Liver (tissue), 3 donors: ENCODE measurements at regions not wholly inside any gene's neighbourhood (a gene's known extent, or its start where the extent isn't known, plus 50 kb on each side); places are given as distances from the start of the nearest gene placed in this dataset.

Source experiments
- ATF3 ChIP-seq: IDR thresholded peaks from 2 replicates; pipeline ENCODE4 v1.6.1; 2016; ENCODE audit warnings: antibody characterized with exemption
- CTCF ChIP-seq: fragments of 150-350 bp; IDR thresholded peaks from 2 replicates; pipeline ENCODE4 v1.5.1; 2017; ENCODE audit warnings: improper control_type of control experiment, low read depth, low read length; ENCODE audit not compliant: missing input control
- FOXA1 ChIP-seq: IDR thresholded peaks from 2 replicates; pipeline ENCODE4 v1.6.1; 2016; ENCODE audit warnings: antibody characterized with exemption
- GABPA ChIP-seq, 2 donors: IDR thresholded peaks in 1 of 2; conservative IDR thresholded peaks in 1 of 2; 2 replicates each; pipeline ENCODE4 v1.6.1; 2016; ENCODE audit warnings: antibody characterized with exemption in 2 of 2, mild to moderate bottlenecking in 1 of 2, moderate library complexity in 1 of 2
- HNF4A ChIP-seq, 2 donors: conservative IDR thresholded peaks; 2 replicates each; pipeline ENCODE4 v1.6.1; 2016; ENCODE audit warnings: antibody characterized with exemption in 2 of 2, mild to moderate bottlenecking in 2 of 2
- HNF4G ChIP-seq: IDR thresholded peaks from 2 replicates; pipeline ENCODE4 v1.6.1; 2016; ENCODE audit warnings: antibody characterized with exemption
- JUND ChIP-seq, 2 donors: IDR thresholded peaks; 2 replicates each; pipeline ENCODE4 v1.6.1; 2016; ENCODE audit warnings: antibody characterized with exemption in 2 of 2
- MAX ChIP-seq: IDR thresholded peaks from 2 replicates; pipeline ENCODE4 v1.6.1; 2016; ENCODE audit warnings: antibody characterized with exemption
- RAD21 ChIP-seq, 2 donors: IDR thresholded peaks; 2 replicates each; pipeline ENCODE4 v1.6.1; 2016; ENCODE audit warnings: antibody characterized with exemption in 2 of 2, mild to moderate bottlenecking in 2 of 2
- REST ChIP-seq: IDR thresholded peaks from 2 replicates; pipeline ENCODE4 v1.6.1; 2016; ENCODE audit warnings: antibody characterized with exemption, mild to moderate bottlenecking
- SP1 ChIP-seq: IDR thresholded peaks from 2 replicates; pipeline ENCODE4 v1.6.1; 2018; ENCODE audit warnings: antibody characterized with exemption, mild to moderate bottlenecking
- YY1 ChIP-seq: IDR thresholded peaks from 2 replicates; pipeline ENCODE4 v1.6.1; 2016; ENCODE audit warnings: antibody characterized with exemption, mild to moderate bottlenecking
- donor health status: healthy.
- donor health status: healthy.

GRCh38 chr4:81806485-81806884, 334.8 kb upstream of the RASGEF1B start:
- TF ChIP-seq CTCF = no peak
- TF ChIP-seq ATF3 = no peak
- TF ChIP-seq YY1 = no peak
- TF ChIP-seq RAD21 (IDR thresholded peaks at IDR 0.05) = no peak
- no peak for TF ChIP-seq REST
- no peak for TF ChIP-seq GABPA (IDR thresholded peaks at IDR 0.05 in 1 of 2, conservative IDR thresholded peaks at IDR 0.05 in 1 of 2)
- no peak for TF ChIP-seq JUND (IDR thresholded peaks at IDR 0.05)
- no peak for TF ChIP-seq SP1
- no peak for TF ChIP-seq FOXA1
- no peak for TF ChIP-seq HNF4G
- no peak for TF ChIP-seq MAX
- no peak for TF ChIP-seq HNF4A (conservative IDR thresholded peaks at IDR 0.05)
